GM12878 (cell line): ENCODE measurements at regions not wholly inside any gene's neighbourhood (a gene's known extent, or its start where the extent isn't known, plus 50 kb on each side); places are given as distances from the start of the nearest gene placed in this dataset.

Experiments used
- ATAC-seq: fragments of 200-7000 bp; cut with Tn5 transposase; 3 replicates; pipeline ENCODE4 v1.9.1; 2020; ENCODE audit warnings: mild to moderate bottlenecking, moderate library complexity
- BruUV-seq: library from RNA; stranded (reverse); fragments of 400-500 nt; replicated peaks from 2 replicates; lab custom pipeline; 2021; lab: Mats Ljungman, UMichigan
- CTCF ChIA-PET: fragments of 300-600 bp; sonication (Branson Sonifier 250); formaldehyde crosslinking; extraction: SDS; loops from one replicate; lab custom pipeline; 2021; ENCODE audit warnings: inconsistent platforms; lab: Yijun Ruan, JAX
- POLR2A ChIA-PET: fragments of 350-600 bp; formaldehyde crosslinking; extraction: SDS; loops from one replicate; lab custom pipeline; 2021; ENCODE audit warnings: inconsistent platforms; lab: Charles Lee
- RAD21 ChIA-PET: fragments of 300-600 bp; sonication (Branson Sonifier 250); formaldehyde crosslinking; loops from one replicate; lab custom pipeline; 2023; ENCODE audit warnings: antibody characterized with exemption; ENCODE audit not compliant: unreplicated experiment; lab: Charles Lee
- SMC1A ChIA-PET: fragments of 300-600 bp; sonication (Branson Sonifier 250); formaldehyde crosslinking; loops from one replicate; lab custom pipeline; 2023; ENCODE audit not compliant: unreplicated experiment, uncharacterized antibody; lab: Charles Lee
- DNase-seq: peaks from one replicate; pipeline ENCODE4 v3.0.0-alpha.2; 2011; ENCODE audit warnings: low read depth, low spot score
- FAIRE-seq: peaks from 3 replicates; lab custom pipeline; 2011; peaks lifted over from hg19 to GRCh38; lab: Jason Lieb, UNC
- H2AFZ ChIP-seq: 2 replicates; pipeline ENCODE4 v1.6.0; 2011; ENCODE audit warnings: low read depth, low read length, control low read depth; ENCODE audit not compliant: control insufficient read depth
- H3K27ac ChIP-seq: 2 replicates; pipeline ENCODE4 v1.5.1; 2011; ENCODE audit warnings: control low read depth; ENCODE audit not compliant: control insufficient read depth, insufficient read depth
- H3K27me3 ChIP-seq, 2 experiments: replicated peaks in 1 of 2; 2 replicates each; pipeline versions ENCODE4 v1.6.0 to v1.6.1; 2011; ENCODE audit warnings: low read length in 1 of 2; ENCODE audit not compliant: control insufficient read depth in 2 of 2, insufficient read depth in 2 of 2
- H3K36me3 ChIP-seq, 2 experiments: 2 replicates each; pipeline ENCODE4 v1.5.1; 2011; ENCODE audit warnings: low read length in 1 of 2; ENCODE audit not compliant: control insufficient read depth in 2 of 2, insufficient read depth in 2 of 2
- H3K4me1 ChIP-seq: 2 replicates; pipeline ENCODE4 v1.6.1; 2011; ENCODE audit warnings: mild to moderate bottlenecking, low read length, moderate library complexity, mixed read lengths; ENCODE audit not compliant: control insufficient read depth, insufficient read depth
- H3K4me2 ChIP-seq: 2 replicates; pipeline ENCODE4 v1.6.0; 2011; ENCODE audit warnings: control low read depth; ENCODE audit not compliant: control insufficient read depth, insufficient read depth
- H3K4me3 ChIP-seq: fragments of 200-600 bp; sonication (generic); 2 replicates; pipeline ENCODE4 v1.5.1; 2016
- H3K79me2 ChIP-seq: 2 replicates; pipeline ENCODE4 v1.6.0; 2011; ENCODE audit warnings: low read length; ENCODE audit not compliant: control insufficient read depth, insufficient read depth
- H3K9ac ChIP-seq: 2 replicates; pipeline ENCODE4 v1.8.0; 2011; ENCODE audit warnings: low read length, control low read depth, mixed read lengths; ENCODE audit not compliant: control insufficient read depth, insufficient read depth
- H3K9me3 ChIP-seq: replicated peaks from 3 replicates; pipeline ENCODE4 v1.5.1; 2011; ENCODE audit warnings: mild to moderate bottlenecking, low read length; ENCODE audit not compliant: control insufficient read depth, insufficient read depth
- H4K20me1 ChIP-seq: 2 replicates; pipeline ENCODE4 v1.6.0; 2011; ENCODE audit not compliant: control insufficient read depth, insufficient read depth
- CTCF ChIP-seq, 3 experiments: IDR thresholded peaks in 2 of 3; conservative IDR thresholded peaks in 1 of 3; 2 replicates each; pipeline ENCODE4 v1.5.1; 2011; ENCODE audit warnings: low read depth in 3 of 3, low read length in 3 of 3, mild to moderate bottlenecking in 3 of 3, control low read depth in 2 of 3, moderate library complexity in 2 of 3, inconsistent platforms in 1 of 3, mixed read lengths in 1 of 3; ENCODE audit not compliant: control insufficient read depth in 2 of 3, insufficient read depth in 1 of 3; ENCODE audit errors: extremely low read depth in 1 of 3
- RAD21 ChIP-seq: IDR thresholded peaks from 2 replicates; pipeline ENCODE4 v1.6.1; 2011; ENCODE audit warnings: mild to moderate bottlenecking, low read depth, low read length, moderate library complexity; ENCODE audit not compliant: insufficient read depth
- ZNF687 ChIP-seq: fragments of 450-650 bp; IDR thresholded peaks from 2 replicates; pipeline ENCODE4 v1.6.1; 2017; ENCODE audit warnings: mild to moderate bottlenecking, moderate library complexity
- WGBS: methylation state at CpG from one replicate; pipeline ENCODE4 v1.1.6; 2016; ENCODE audit warnings: low lambda C conversion rate; ENCODE audit not compliant: insufficient replicate concordance, insufficient coverage; ENCODE audit errors: missing lambda C conversion rate; 5-methylcytosine and 5-hydroxymethylcytosine counted together
- in situ Hi-C: fragments of 300-500 bp; cut with MboI; formaldehyde crosslinking; loops from 9 replicates; pipeline ENCODE4 v1.14.3; 2018; ENCODE audit warnings: mixed read lengths
- intact Hi-C: fragments of 100-400 bp; cut with micrococcal nuclease; formaldehyde crosslinking; loops from one replicate; pipeline ENCODE4 v1.14.2; 2022; ENCODE audit not compliant: unreplicated experiment

- H3K36me3 ChIP-seq, result no peaks in the 10 kb centered on the region
- TF ChIP-seq RAD21 (peak; percentile 58), ZNF687 (no peak), CTCF (IDR thresholded peaks at IDR 0.05 in 2 of 3, conservative IDR thresholded peaks at IDR 0.05 in 1 of 3; ENCODE audit: control insufficient read depth in 2 of 3, extremely low read depth in 1 of 3, insufficient read depth in 1 of 3, low read depth in 3 of 3, low read length in 3 of 3) (peak; percentile 36 to 58 (median 53); a peak in 5 of 6 replicates)
- intact Hi-C loops (loop anchor here (2.0 to 10.0 kb wide), 3 partner anchors 182 to 1200 kb away; no protein-coding TSS in a partner anchor), in situ Hi-C loops (loop anchor here (10.0 kb wide), 1 partner anchor 1200 kb away; no protein-coding TSS in a partner anchor)
- DNase-seq (no peak), FAIRE-seq (no peak), ATAC-seq (peak; percentile 47; the same call in 1 of the 3 replicates)
- WGBS, result 34% methylated on average over 4 of the region's 4 CpGs
- ChIA-PET RAD21 (no interaction called here), CTCF (interaction anchor here (0.7 kb wide), 1 partner anchor 25 kb away, joined by 3 read pairs; no protein-coding TSS in a partner anchor), POLR2A (no interaction called here), SMC1A (no interaction called here)
- no peaks in the 10 kb centered on the region for H3K27me3 ChIP-seq
- H4K20me1 ChIP-seq, result no peaks in the 10 kb centered on the region
- BruUV-seq, result no TSS peak
- no peak overlapping the region for H3K4me3 ChIP-seq
- H3K27ac ChIP-seq, result no peak overlapping the region
- no peak overlapping the region for H2AFZ ChIP-seq
- H3K79me2 ChIP-seq, result no peaks in the 10 kb centered on the region
- H3K4me2 ChIP-seq, result no peak overlapping the region
- H3K9ac ChIP-seq, result no peak overlapping the region
- H3K9me3 ChIP-seq, result no peaks in the 10 kb centered on the region; the same call in 2 of the 3 replicates
- H3K4me1 ChIP-seq, result no peaks in the 10 kb centered on the region
Observed at GRCh38 chrX:93874554-93874953, 200.5 kb downstream of the FAM133A start.
